ENCODE measurements at regions not wholly inside any gene's neighbourhood (a gene's known extent, or its start where the extent isn't known, plus 50 kb on each side); places are given as distances from the start of the nearest gene placed in this dataset.

DNA sequence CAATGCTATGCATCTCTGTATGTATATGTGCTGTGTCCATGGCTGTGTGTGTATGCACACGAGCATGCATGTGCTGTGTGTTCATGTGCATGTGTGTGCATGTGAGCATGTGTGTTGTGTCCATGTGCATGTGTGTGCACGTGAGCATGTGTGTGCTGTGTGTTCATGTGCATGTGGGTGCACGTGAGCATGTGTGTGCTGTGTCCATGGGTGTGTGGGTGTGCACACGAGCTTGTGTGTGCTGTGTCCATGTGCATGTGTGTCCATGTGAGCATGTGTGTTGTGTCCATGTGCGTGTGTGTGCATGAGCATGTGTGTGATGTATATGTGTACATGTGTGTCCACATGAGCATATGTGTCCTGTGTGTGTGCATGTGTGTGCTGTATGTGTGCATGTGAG, 414.4 kb upstream of the SALL3 start:
- TF ChIP-seq, protein P1, sequence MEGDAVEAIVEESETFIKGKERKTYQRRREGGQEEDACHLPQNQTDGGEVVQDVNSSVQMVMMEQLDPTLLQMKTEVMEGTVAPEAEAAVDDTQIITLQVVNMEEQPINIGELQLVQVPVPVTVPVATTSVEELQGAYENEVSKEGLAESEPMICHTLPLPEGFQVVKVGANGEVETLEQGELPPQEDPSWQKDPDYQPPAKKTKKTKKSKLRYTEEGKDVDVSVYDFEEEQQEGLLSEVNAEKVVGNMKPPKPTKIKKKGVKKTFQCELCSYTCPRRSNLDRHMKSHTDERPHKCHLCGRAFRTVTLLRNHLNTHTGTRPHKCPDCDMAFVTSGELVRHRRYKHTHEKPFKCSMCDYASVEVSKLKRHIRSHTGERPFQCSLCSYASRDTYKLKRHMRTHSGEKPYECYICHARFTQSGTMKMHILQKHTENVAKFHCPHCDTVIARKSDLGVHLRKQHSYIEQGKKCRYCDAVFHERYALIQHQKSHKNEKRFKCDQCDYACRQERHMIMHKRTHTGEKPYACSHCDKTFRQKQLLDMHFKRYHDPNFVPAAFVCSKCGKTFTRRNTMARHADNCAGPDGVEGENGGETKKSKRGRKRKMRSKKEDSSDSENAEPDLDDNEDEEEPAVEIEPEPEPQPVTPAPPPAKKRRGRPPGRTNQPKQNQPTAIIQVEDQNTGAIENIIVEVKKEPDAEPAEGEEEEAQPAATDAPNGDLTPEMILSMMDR (IDR thresholded peaks at IDR 0.05) = no peak
- Histone ChIP-seq H3K4me1 (no peaks in the 10 kb centered on the region), H3K36me3 (no peaks in the 10 kb centered on the region), H3K27ac (no peak overlapping the region), H3K27me3 (peaks cover 0 to 4% of the 10 kb centered on the region in 2 donors), H3K4me3 (no peak overlapping the region), H3K9me3 (no peaks in the 10 kb centered on the region)
- DNase-seq = no peak
- intact Hi-C loops (cut with DNase I; ENCODE audit: low total_unique reads) = no loop called here

DNA sequence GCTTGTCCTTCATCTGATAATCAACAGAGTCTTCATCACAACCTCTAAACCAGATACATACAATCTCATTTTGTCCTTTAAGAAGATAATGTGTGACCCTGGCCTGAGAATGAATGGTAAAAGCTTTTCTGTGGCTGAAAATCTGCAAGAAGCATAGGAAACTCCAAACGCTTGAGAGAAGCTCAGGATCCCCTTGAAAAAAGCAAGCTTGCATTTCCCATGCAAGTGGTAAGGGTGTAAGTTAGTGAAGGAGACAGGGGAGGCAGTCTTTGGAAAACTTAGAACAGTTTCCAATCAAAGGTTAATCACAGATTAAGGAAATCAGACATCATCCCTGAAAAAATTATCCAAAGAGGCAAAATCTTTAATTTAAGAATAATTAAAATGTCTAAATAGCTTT, 413.6 kb upstream of the SALL3 start:
- H3K27ac ChIP-seq = no peak overlapping the region
- no peaks in the 10 kb centered on the region for H3K4me1 ChIP-seq
- H3K9me3 ChIP-seq = no peaks in the 10 kb centered on the region
- intact Hi-C loops (cut with DNase I; ENCODE audit: low total_unique reads) = no loop called here
- H3K36me3 ChIP-seq = no peaks in the 10 kb centered on the region
- no peak for DNase-seq
- TF ChIP-seq, protein P1 (IDR thresholded peaks at IDR 0.05) = no peak
- no peak overlapping the region for H3K4me3 ChIP-seq
- peaks cover 0 to 4% of the 10 kb centered on the region in 2 donors for H3K27me3 ChIP-seq

GRCh38 chr18:78566720-78567119, 412.9 kb upstream of the SALL3 start:
- Histone ChIP-seq H3K27me3 (peaks cover 0 to 4% of the 10 kb centered on the region in 2 donors), H3K36me3 (no peaks in the 10 kb centered on the region), H3K4me1 (no peaks in the 10 kb centered on the region), H3K27ac (no peak overlapping the region), H3K9me3 (no peaks in the 10 kb centered on the region), H3K4me3 (no peak overlapping the region)
- peak in 1 of 2 donors; percentile 61 for DNase-seq
- intact Hi-C loops (cut with DNase I; ENCODE audit: low total_unique reads) = no loop called here
- TF ChIP-seq, protein P1 (IDR thresholded peaks at IDR 0.05) = no peak

DNA sequence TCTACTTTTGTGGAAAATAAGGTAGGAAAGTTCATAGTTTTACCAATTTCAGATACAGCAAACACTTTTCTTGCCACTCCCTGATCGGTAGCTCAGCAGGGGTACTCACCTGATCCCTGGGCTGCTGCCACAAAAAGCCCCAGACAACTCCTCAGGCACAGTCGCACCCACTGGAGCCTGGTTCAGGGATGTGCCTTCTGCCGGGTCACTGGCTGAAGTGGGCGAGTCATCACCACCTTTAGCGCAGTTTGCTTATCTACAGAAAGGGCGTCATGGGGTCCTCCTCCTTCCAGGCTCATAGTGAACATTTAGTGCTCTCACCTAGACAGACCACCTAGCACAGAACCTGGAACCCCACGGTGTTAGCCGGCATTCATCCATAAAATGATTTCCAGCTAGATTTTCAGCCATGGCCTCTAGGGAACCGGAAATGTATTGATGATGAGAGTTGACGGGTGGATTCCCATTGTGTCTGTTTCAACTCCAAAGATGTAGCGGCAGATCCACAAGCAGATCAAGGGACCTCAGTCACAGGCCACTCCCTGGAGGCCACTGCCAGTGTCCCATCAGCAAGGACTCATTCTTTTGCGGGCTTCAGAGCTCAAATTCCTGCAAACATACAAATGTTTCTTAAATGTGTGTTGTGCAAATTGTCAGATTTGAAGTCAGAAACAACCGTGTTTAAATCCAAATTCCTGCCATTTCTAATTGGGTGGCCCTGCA, 408.4 kb upstream of the SALL3 start:
- Histone ChIP-seq H3K9me3 (peaks cover 0 to 25% (median 17%) of the 10 kb centered on the region in 3 donors), H3K4me3 (no peak overlapping the region), H3K27me3 (no peaks in the 10 kb centered on the region), H3K36me3 (no peaks in the 10 kb centered on the region), H3K27ac (no peak overlapping the region), H3K4me1 (no peaks in the 10 kb centered on the region)
- TF ChIP-seq, protein P1 (IDR thresholded peaks at IDR 0.05) = no peak
- no peak for DNase-seq
- intact Hi-C loops (cut with DNase I; ENCODE audit: low total_unique reads) = no loop called here

- no peak for DNase-seq
- H3K36me3 ChIP-seq = no peaks in the 10 kb centered on the region
- H3K4me3 ChIP-seq = no peak overlapping the region
- TF ChIP-seq, protein P1 (IDR thresholded peaks at IDR 0.05) = no peak
- H3K4me1 ChIP-seq = no peaks in the 10 kb centered on the region
- intact Hi-C loops (cut with DNase I; ENCODE audit: low total_unique reads) = no loop called here
- no peaks in the 10 kb centered on the region for H3K27me3 ChIP-seq
- H3K9me3 ChIP-seq = peaks cover 0 to 25% (median 17%) of the 10 kb centered on the region in 3 donors
- H3K27ac ChIP-seq = no peak overlapping the region
Observed at GRCh38 chr18:78571831-78572347, 407.7 kb upstream of the SALL3 start.
